GM12878 (cell line): ENCODE measurements at regions not wholly inside any gene's neighbourhood (a gene's known extent, or its start where the extent isn't known, plus 50 kb on each side); places are given as distances from the start of the nearest gene placed in this dataset.
"Not testable (repeated sequence)": the region's sequence is repeated elsewhere in the genome, so short reads cannot be mapped to it uniquely, and the experiment has no call there.

Experiments used
- ETV6 ChIP-seq, 2 experiments: fragments of 450-650 bp in 1 of 2; IDR thresholded peaks in 1 of 2; conservative IDR thresholded peaks in 1 of 2; 2 replicates each; pipeline ENCODE4 v1.6.1; 2014; ENCODE audit warnings: antibody characterized with exemption in 1 of 2, borderline replicate concordance in 1 of 2, low read depth in 1 of 2, mild to moderate bottlenecking in 1 of 2, moderate library complexity in 1 of 2
- EZH2 ChIP-seq: IDR thresholded peaks from 2 replicates; pipeline ENCODE4 v1.6.1; 2012; ENCODE audit warnings: low read depth, mild to moderate bottlenecking, control low read depth, inconsistent platforms, low read length, borderline replicate concordance; ENCODE audit not compliant: control insufficient read depth
- MXI1 ChIP-seq: fragments of 150-350 bp; IDR thresholded peaks from 2 replicates; pipeline ENCODE4 v1.6.1; 2011; ENCODE audit warnings: low read depth, mild to moderate bottlenecking, inconsistent platforms, low read length, improper control_type of control experiment
- POLR2AphosphoS5 ChIP-seq: IDR thresholded peaks from 2 replicates; pipeline ENCODE4 v1.6.1; 2011; ENCODE audit warnings: mild to moderate bottlenecking, low read length, inconsistent platforms
- SREBF2 ChIP-seq: IDR thresholded peaks from 2 replicates; pipeline ENCODE4 v1.6.1; 2012; ENCODE audit warnings: mild to moderate bottlenecking, low read length
- ZNF384 ChIP-seq: IDR thresholded peaks from 2 replicates; pipeline ENCODE4 v1.6.1; 2012; ENCODE audit warnings: low read depth, mild to moderate bottlenecking, low read length, improper control_type of control experiment, borderline replicate concordance
- TF ChIP-seq, protein P1 (sequence below): fragments of 450-650 bp; IDR thresholded peaks from 2 replicates; pipeline ENCODE4 v1.6.1; 2018; ENCODE audit warnings: borderline replicate concordance, mild to moderate bottlenecking; ENCODE audit not compliant: partially characterized antibody
- TF ChIP-seq, protein P2 (sequence below): IDR thresholded peaks from 2 replicates; pipeline ENCODE4 v1.6.1; 2011; ENCODE audit warnings: mild to moderate bottlenecking, low read depth, low read length, moderate library complexity; ENCODE audit not compliant: insufficient replicate concordance

DNA sequence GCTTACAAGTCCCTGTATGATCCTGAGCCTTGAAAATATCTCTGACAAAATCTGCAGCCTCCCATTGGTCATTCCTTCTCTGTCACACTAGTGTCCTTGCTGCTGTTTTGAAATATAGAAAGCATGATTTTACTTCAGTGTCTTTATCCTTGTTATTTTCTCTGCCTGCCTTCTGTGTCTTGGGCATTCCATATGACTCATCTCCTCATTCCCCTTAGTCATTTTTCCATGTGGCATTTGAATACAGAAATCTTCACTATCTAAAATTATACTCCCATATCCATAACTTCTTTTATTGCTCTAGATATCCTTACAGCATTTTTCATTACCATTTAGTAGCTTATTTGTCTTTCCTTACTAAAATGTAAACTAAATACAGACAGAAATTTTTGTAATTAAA lies 205.7 kb upstream of the ZNF337 start:
- TF ChIP-seq, protein P1, sequence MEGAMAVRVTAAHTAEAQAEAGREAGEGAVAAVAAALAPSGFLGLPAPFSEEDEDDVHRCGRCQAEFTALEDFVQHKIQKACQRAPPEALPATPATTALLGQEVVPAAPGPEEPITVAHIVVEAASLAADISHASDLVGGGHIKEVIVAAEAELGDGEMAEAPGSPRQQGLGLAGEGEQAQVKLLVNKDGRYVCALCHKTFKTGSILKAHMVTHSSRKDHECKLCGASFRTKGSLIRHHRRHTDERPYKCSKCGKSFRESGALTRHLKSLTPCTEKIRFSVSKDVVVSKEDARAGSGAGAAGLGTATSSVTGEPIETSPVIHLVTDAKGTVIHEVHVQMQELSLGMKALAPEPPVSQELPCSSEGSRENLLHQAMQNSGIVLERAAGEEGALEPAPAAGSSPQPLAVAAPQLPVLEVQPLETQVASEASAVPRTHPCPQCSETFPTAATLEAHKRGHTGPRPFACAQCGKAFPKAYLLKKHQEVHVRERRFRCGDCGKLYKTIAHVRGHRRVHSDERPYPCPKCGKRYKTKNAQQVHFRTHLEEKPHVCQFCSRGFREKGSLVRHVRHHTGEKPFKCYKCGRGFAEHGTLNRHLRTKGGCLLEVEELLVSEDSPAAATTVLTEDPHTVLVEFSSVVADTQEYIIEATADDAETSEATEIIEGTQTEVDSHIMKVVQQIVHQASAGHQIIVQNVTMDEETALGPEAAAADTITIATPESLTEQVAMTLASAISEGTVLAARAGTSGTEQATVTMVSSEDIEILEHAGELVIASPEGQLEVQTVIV, result not testable (repeated sequence)
- not testable (repeated sequence) for TF ChIP-seq EZH2; MXI1; ZNF384; SREBF2; ETV6 (conservative IDR thresholded peaks at IDR 0.05 in 1 of 2, IDR thresholded peaks at IDR 0.05 in 1 of 2; ENCODE audit: borderline replicate concordance in 1 of 2, low read depth in 1 of 2); POLR2AphosphoS5
- TF ChIP-seq, protein P2, sequence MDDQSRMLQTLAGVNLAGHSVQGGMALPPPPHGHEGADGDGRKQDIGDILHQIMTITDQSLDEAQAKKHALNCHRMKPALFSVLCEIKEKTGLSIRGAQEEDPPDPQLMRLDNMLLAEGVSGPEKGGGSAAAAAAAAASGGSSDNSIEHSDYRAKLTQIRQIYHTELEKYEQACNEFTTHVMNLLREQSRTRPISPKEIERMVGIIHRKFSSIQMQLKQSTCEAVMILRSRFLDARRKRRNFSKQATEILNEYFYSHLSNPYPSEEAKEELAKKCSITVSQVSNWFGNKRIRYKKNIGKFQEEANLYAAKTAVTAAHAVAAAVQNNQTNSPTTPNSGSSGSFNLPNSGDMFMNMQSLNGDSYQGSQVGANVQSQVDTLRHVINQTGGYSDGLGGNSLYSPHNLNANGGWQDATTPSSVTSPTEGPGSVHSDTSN, result not testable (repeated sequence)
